GM19043 (cell line): ENCODE measurements at regions not wholly inside any gene's neighbourhood (a gene's known extent, or its start where the extent isn't known, plus 50 kb on each side); places are given as distances from the start of the nearest gene placed in this dataset.
"Not testable (repeated sequence)": the region's sequence is repeated elsewhere in the genome, so short reads cannot be mapped to it uniquely, and the experiment has no call there.

Experiments
- ATAC-seq: cut with Tn5 transposase; IDR thresholded peaks from one replicate; pipeline ENCODE4 v1.9.1; 2021; ENCODE audit warnings: low read depth; ENCODE audit not compliant: unreplicated experiment

DNA sequence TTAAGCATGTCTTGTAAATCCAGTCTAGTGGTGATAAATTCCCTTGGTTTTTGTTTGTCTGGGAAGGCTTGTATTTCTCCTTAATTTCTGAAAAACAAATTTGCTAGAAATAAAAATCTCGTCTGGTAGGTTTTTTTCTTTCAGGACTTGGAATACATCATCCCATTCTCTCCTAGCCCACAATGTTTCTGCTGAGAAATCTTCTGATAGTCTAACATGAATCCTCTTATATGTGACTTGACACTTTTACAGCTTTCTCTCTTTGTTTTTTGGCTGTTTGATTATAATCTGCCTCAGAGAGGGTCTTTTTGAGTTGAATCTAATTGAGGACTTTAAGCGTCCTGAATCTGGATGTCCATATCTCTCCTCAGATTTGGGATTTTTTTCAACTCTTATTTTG lies 104.9 kb downstream of the FEM1C start:
- no peak for ATAC-seq

DNA sequence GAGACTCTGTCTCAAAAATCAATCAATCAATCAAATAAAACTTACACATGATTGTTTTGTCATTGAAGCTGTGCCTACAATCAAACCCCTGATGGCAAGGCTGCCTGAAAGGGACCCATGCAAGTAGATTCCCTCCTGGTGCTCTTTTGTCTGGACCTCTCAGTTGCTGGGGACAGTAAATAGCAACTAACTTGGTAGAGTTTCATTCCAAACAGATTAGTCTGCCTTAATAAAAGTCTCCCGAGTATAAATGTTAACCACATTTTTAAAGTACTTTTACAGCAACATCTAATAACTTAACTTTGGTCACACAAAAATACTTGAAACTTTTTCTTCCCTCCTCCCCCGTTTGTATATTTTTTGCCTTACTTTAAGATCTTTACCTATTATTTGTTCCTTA lies 105.5 kb downstream of the FEM1C start:
- no peak for ATAC-seq

DNA sequence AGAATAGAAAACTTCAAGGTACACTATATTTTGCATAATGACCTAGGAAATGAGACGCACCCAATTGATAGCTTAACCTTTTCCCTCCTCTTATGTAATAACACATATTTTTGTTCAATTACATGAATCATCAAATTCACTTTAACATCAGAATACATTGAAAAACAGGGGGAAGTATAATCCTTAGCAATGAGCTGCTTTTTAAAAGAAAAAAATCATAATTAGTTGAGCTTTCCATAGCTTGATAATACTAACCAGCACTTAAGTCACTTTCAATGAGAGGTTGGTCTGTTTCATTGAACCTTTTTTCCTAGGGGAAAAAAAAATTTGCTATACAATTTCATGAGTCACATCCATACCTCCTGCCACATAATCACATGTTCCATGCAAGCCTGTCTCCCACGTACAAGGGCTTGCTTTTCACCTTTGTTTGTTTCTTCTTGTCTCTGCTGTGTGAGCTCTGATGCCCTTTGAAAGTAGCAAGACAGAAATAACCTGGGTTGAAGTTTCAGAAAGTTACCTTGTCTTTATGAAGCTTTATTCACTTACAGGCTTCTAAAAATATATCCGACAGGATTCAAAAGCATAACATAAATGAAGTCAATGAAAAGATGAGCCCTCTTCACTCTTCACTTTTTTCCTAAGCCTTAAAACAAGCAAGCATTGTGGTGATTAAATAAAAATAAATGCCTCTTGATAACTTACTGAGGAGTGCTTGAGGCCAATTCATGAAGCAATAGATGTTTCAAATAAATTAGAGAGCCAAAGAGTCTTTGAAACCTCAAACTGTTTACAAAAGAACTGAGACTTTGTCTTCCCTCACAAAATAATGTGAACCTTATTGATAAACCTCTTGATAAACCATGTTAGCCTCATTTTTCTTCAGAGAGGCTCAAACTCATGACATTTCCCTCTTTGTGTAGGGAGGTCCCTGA lies 108.5 kb downstream of the FEM1C start:
- no peak for ATAC-seq

DNA sequence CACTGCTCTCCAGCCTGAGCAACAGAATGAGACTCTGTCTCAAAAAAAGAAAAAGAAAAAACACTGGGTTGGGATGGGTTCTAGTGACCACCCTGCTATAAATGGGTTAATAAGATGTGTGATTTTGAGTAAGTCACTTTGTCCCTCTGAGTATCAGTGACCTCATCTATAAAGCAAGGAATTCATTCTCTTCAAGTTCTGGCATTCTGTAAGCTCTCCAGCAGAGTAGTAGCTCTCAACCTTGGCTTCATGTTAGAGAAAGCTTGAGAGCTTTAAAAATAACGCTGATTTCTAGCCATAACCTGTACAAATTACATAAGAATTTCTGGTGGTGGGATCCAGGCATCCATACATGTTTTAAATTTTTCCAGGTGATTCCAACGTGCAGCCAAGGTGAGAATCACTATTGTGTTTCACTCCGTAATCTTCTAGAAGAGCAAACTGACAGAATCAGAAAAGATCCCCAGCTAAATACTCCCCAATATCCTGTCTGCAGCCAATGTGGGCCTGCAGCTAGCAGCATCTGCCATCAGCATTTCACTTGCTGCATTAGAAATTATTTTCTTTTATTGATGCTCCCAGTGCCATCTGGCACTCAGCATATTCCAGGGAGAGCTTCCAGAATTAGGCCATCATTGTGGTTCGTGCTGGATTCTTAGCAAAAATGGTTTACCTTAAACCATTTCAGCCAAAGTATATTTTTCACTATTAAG lies 109.4 kb downstream of the FEM1C start:
- no peak for ATAC-seq

DNA sequence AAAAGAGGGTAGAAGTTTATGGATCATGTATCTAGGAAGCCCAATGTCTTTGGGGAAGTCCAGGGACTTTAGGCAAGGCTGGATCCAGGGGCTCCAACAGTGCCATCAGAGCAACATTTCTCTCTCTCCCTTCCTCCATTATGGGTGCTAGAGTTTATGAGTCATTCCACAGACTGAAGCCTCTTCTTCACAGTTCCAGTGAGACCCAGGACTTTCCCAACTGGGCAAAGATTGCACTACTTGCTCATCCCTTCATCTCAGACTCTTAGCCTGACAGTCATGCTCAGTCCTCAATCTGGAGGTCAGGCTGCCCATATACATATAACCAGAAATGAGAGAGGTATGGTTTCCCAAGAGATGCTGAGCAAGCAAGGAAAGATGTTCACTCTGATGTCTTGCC lies 110.7 kb downstream of the FEM1C start:
- ATAC-seq = no peak

DNA sequence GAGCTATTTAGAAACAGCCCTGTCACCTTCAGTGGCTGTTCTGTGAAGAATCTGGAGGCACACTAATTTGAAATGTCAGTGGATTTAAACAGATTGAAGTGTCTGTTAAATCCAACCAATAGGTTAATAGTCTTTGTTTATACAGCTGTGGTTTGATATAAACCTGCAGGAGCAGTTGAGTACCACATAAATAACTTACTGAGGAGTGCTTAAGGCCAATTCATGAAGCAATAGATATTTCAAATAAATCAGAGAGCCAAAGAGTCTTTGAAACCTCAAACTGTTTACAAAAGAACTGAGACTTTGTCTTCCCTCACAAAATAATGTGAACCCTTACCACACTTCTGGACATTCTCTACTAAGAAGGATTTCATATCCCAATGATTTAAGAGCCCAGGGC lies 111.9 kb downstream of the FEM1C start:
- ATAC-seq = no peak

DNA sequence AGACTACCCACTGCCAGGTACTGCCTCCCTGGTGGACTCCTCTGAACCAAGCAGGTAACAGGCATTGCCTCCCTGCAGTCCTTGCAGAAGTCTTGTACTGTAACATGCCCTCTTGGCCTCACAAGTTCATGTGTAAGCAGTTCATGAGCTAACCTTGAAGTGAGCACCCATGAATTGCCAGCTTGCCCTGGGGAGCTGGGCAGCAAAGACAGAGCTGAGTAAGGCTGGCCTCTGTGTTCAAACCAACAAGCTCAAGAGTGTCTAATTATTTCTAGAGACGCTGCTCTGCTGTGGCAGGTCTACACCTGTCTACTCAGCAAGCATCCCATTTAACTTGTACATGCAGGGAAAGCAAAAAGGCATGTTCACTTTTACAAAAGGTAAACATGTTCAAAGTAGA lies 113.5 kb downstream of the FEM1C start:
- ATAC-seq = no peak

DNA sequence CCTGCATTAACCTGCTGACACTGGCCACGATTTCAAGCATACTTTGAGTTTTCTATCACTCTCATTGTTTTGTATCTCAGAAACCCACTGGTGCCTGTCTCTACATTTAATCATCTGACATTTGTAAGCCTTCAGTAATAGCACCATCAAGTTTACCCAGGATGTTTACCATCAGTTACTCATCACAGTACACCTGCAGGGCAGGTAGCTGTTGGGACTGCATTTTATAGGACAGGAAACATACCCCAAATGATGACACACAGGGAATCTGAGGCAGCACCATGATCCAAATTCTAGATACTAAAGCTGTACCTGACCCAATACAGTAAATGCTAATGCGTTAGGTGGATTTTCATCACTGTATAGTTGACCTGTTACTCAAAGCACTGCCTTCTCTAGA lies 114.2 kb downstream of the FEM1C start:
- no peak for ATAC-seq

DNA sequence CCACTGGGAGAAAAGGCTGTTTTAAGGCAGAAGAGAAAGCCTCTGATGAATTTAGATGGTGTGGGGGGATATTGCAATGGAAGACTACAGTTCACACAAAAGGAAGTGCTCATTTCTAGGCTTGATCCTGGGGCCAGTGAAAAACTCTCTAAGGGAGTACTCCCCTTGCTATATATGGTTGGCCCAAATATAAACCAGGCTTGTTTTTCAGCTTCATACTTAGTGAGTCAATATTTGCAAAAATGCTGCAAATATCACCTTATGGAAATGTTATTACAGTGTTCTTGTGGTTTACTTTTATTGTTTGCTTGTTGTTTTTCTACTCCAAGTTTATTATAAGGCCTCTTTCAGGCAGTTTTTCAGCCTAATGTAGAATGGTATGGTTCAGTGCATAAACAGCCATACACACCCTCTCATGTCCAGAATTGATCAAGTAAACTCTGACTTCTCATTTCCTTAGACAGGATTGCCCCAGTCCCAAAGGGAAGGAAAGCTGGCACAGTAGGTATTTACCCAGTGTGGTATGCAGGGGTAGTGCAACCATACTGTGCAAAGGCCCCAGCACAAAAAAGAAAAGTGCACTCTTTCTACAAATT lies 115.1 kb downstream of the FEM1C start:
- no peak for ATAC-seq

DNA sequence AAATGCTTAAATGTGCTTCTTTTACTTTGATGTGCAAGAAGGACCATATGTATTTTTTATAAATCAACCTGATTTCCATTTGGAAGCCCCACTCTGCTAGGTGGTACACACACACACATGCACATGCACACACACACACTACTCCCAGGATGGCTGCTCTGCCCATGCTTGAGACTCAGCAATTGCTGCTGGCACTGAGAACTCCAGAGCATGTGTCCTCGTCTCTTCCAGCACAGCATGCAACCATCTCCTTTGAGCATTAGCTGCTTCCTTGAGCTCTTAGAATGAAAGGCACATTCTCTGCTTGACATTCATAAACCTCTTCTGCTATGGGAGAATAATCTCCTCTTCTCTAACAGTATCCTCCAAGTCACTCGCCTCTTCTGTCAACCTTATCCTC lies 115.9 kb downstream of the FEM1C start:
- ATAC-seq = no peak

DNA sequence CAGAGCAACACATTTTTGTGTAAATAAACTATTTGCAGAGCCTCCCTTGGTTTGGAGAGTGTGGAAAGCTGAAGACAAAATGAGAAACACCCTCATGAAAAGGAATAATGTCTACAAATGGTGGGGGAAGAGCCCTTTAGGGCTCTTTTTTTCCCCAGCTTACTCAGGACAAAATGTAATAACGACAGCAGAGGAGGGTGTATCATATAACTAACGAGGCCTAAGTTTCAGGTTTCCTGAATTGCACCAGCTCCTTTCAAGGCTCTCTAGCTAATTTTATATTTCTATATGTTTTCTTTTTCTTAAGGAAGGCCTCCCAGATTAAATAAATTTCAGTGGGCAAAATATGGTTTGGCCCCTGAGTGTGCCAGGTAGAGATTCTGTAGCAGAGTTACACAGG lies 116.3 kb downstream of the FEM1C start:
- ATAC-seq = no peak

DNA sequence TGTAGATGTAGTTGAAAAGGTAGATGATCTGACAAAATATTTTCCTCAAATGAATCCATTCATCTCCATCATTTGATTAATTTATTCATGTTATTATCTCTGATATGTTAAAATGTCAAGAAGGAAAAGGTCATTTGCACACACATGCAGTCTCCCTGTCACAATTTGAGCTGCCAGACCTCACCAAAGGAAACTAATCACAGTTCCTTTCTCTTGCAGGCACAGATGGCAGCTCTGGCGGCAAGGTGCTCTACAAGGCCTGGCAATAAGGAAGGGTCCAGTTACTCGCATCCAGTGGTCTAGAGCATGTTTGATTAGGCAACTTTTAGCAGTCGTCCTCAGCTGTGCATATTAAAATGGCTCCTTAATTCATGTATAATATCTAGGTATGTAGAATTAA lies 120.1 kb downstream of the FEM1C start:
- no peak for ATAC-seq

DNA sequence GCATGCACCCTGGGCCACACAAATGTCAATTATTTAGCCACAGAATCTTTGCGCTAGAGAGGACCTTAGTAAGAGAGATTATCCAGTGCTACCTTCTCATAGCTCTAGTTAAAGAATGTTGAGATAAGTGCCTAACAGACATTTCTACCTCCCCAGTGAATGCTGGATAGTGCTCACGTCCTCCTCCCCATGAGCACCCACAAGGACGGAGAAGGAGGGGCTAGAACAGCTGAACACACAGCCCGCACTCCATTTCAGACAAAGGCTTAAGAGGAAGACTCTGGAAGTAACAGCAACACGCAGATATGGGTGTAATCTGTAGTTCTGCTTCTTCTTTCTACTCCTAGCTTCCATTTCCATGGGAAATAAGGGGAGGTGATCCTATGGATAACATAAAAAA lies 120.5 kb downstream of the FEM1C start:
- ATAC-seq = no peak

DNA sequence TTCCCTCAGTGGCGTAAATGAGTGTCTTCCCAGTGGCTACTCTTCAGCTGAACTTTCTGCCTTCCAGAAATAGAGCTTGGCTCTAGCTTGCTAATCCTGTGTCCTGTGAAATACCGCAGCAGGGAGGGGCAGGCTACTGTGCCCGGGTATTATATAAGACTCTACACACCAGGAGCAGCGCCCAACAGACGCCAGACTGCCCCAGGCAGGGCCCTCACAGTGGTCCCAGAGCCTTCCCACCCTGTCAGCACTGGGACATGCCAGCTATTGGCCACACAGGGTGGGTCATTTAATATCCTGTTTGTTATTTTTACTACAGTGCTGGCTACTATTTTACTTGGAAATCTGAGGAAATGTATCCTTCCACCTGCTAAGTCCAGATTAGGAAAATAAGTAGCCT lies 121.0 kb downstream of the FEM1C start:
- no peak for ATAC-seq

DNA sequence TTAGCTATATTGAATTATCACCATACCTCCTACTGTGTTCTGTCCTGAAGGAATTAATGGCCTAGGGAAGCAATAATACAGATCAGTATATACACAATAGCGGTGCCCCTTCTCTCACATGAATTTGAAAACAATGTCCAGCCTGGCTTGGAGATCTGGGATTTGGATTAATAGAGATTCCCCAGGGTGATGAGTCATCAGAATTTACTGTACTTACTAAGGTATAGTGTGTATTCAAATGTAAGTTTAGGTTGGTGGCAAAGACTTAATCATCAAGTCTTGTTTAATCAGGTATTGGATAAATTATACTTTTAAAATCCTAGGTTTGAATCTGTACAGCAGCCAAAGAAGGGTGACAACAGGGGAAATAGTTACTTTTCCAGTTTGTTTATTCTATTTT lies 121.5 kb downstream of the FEM1C start:
- ATAC-seq = no peak

DNA sequence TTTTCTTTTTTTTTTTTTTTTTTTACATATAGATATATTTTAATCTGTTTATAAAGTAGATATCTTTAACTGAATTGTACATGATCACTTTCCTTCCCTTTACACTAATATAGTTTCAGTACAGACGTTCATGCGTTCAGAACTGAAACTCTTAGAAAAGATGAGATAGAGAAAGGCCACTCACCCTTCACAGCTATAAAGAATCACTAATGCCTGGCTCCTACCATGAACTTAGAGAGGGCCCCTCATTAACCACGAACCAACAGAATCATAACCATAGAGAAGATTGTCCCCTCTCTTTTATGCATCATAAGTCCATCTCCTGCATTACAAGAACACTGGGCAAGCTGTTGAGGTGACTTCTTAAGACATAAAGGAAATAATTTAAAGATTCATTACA lies 123.8 kb downstream of the FEM1C start:
- not testable (repeated sequence) for ATAC-seq

DNA sequence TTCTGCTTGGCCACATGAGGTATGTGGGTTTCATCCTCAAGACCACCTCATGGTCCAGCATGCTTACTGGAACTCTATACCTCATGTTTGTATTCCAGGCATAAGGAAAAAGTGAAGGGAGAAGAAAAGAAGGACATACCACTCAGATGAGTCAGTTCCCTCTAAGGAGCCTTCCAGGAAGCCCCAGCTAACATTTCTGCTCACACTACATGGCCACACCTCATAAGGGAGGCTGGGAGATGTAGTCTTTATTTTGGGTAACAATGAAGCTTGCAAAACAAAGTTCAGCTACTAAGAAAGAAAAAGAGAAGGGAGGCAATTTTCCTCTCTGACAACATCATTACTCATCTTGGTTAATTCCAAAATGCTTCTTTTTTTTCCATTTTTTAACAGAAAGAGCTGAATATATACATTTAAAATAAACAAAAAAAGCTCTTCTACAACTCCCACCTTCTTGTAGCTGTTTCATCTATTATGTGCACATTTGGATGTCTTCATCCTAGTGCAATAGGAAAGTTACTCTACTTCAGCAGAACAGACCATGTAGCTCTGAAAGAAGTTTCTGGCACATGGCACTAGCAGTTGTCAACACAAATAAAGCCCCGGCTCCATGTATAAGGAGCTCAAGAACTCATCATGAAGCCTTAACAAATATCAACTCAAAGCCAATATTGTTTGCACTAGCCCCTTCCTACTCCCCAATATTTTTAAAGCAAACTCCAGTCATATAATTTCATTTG lies 123.6 kb upstream of the CCDC112 start:
- no peak for ATAC-seq

DNA sequence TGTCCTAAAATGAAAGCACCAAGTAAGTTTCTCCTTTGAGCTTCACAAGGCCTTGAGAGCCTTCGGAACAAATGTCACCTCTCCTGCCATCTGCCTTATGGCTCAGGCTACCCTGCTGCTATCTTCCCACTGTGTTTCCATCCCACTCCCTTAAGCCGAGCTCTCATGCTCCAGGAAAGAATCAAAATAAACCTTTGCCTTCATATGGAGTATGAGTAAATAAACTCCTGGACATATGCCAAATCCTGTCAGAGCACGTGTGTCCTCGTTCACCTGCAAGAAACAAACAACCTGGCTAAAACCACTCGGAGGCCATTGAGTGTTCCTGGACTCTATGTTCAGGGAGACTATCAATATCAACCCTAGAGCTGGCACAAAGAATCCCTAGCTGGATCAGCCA lies 122.3 kb upstream of the CCDC112 start:
- no peak for ATAC-seq

DNA sequence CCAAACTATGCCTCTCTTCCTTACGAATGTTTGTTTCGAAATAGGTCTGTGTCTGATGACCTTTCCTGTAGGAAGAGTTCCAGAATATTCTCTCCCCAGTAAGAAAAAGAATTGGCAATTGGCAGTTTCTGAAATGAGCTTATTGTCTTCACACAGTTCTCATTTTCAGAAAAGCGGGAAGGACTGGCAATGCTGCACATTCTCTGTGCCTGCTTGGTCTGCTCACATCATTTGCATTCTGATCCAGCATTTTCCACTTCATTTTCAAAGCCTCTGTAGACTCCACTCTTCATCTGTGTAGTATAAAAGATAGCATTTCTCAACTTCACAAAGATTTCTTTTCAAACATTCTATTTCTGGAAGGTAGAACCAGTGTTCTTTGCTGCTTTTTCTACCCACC lies 120.6 kb upstream of the CCDC112 start:
- no peak for ATAC-seq

DNA sequence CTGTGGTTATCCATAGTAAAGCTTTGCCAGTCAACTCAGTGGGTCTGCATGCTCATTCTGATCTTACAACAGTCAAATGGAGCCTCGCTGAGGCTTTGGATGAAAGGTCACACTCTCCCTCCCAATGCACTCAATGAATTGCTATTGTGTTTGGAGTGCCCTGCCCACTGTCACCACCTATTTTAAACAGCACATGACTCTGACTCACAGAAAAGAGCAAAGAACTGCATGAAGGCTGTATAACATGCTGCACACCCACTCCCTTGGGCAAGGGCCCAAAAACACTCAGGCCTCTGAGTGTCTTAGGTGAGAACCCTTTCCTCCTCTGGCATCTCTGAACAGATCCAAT lies 118.7 kb upstream of the CCDC112 start:
- ATAC-seq = no peak
